MCF 10A (cell line): ENCODE measurements at regions not wholly inside any gene's neighbourhood (a gene's known extent, or its start where the extent isn't known, plus 50 kb on each side); places are given as distances from the start of the nearest gene placed in this dataset.

ENCODE experiments used
- BruUV-seq: library from RNA; stranded (reverse); fragments of 400-500 nt; replicated peaks from 2 replicates; lab custom pipeline; 2021; lab: Mats Ljungman, UMichigan
- CTCF ChIA-PET: fragments of 300-600 bp; sonication (Branson Sonifier 250); formaldehyde crosslinking; extraction: SDS; loops from one replicate; lab custom pipeline; 2021; ENCODE audit warnings: antibody characterized with exemption, inconsistent platforms; lab: Yijun Ruan, JAX
- POLR2A ChIA-PET: fragments of 300-600, 350-650 bp; sonication (Branson Sonifier 250); formaldehyde crosslinking; extraction: SDS; loops from one replicate; lab custom pipeline; 2020; ENCODE audit warnings: antibody characterized with exemption, inconsistent platforms; lab: Yijun Ruan, JAX
- DNase-seq: peaks from one replicate; pipeline ENCODE4 v3.0.0-alpha.2; 2018; ENCODE audit not compliant: unreplicated experiment
- H3K27ac Mint-ChIP-seq: one replicate; pipeline ENCODE4 v1.8.0; 2022; ENCODE audit warnings: mild to moderate bottlenecking, low read depth, mixed read lengths; ENCODE audit not compliant: unreplicated experiment
- H3K27me3 Mint-ChIP-seq: one replicate; pipeline ENCODE4 v1.8.0; 2022; ENCODE audit warnings: mixed read lengths; ENCODE audit not compliant: insufficient read depth, unreplicated experiment
- H3K36me3 Mint-ChIP-seq: one replicate; pipeline ENCODE4 v1.8.0; 2022; ENCODE audit warnings: mild to moderate bottlenecking, moderate library complexity, mixed read lengths; ENCODE audit not compliant: insufficient read depth, unreplicated experiment
- H3K4me1 Mint-ChIP-seq: one replicate; pipeline ENCODE4 v1.8.0; 2022; ENCODE audit warnings: mixed read lengths; ENCODE audit not compliant: insufficient read depth, unreplicated experiment
- H3K4me3 Mint-ChIP-seq: one replicate; pipeline ENCODE4 v1.8.0; 2022; ENCODE audit warnings: mild to moderate bottlenecking, moderate library complexity, mixed read lengths; ENCODE audit not compliant: unreplicated experiment
- H3K9me3 Mint-ChIP-seq: one replicate; pipeline ENCODE4 v1.8.0; 2022; ENCODE audit warnings: mixed read lengths; ENCODE audit not compliant: unreplicated experiment
- intact Hi-C: fragments of 100-400 bp; cut with micrococcal nuclease; formaldehyde crosslinking; loops from 2 replicates; pipeline ENCODE4 v1.14.1; 2022
- TF ChIP-seq, protein P1 (sequence below): fragments of 200-600 bp; IDR thresholded peaks from one replicate; pipeline ENCODE4 v1.8.0; 2022; ENCODE audit warnings: antibody characterized with exemption, mild to moderate bottlenecking; ENCODE audit not compliant: unreplicated experiment

DNA sequence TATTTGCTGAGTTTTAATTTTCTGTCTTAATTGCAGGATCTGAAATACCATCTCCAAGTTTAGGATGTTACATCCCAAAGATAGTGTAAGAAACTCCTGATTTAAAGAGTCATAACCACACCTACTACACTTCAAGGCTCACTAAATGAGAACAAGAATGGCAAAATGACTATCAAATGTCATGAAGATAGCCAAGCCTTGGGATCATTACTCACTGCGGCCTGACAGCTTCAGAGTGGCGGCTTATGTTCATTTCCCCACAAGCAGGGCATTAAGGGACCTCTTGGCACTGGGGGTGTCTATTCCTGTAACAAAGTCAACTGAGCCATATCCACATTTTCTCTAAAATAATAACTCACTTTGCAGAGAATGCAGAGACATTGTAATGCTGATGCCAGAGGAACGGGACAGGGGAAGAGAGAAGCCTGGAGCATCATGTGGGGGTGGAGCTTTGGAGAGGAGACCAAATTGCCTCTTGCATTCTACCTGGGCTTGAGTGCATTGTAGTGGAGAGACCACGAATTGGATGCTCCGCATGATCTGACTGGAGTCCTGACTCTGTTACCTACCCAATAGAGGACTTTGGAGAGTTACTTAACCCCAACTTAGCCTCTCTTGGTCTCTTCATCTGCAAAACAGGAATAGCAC is 219.2 kb downstream of the OPA1 start:
- ChIA-PET POLR2A (no interaction called here), CTCF (interaction anchor here (0.6 to 0.9 kb wide), 3 partner anchors 175 to 287 kb away, joined by 3 to 5 read pairs (median 3); no protein-coding TSS in a partner anchor)
- no peaks in the 10 kb centered on the region for H3K9me3 Mint-ChIP-seq
- no peaks in the 10 kb centered on the region for H3K4me1 Mint-ChIP-seq
- H3K36me3 Mint-ChIP-seq = no peaks in the 10 kb centered on the region
- intact Hi-C loops = no loop called here
- H3K4me3 Mint-ChIP-seq = no peak overlapping the region
- no TSS peak for BruUV-seq
- H3K27me3 Mint-ChIP-seq = no peaks in the 10 kb centered on the region
- no peak overlapping the region for H3K27ac Mint-ChIP-seq
- TF ChIP-seq, protein P1, sequence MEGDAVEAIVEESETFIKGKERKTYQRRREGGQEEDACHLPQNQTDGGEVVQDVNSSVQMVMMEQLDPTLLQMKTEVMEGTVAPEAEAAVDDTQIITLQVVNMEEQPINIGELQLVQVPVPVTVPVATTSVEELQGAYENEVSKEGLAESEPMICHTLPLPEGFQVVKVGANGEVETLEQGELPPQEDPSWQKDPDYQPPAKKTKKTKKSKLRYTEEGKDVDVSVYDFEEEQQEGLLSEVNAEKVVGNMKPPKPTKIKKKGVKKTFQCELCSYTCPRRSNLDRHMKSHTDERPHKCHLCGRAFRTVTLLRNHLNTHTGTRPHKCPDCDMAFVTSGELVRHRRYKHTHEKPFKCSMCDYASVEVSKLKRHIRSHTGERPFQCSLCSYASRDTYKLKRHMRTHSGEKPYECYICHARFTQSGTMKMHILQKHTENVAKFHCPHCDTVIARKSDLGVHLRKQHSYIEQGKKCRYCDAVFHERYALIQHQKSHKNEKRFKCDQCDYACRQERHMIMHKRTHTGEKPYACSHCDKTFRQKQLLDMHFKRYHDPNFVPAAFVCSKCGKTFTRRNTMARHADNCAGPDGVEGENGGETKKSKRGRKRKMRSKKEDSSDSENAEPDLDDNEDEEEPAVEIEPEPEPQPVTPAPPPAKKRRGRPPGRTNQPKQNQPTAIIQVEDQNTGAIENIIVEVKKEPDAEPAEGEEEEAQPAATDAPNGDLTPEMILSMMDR = no peak
- DNase-seq = no peak

DNA sequence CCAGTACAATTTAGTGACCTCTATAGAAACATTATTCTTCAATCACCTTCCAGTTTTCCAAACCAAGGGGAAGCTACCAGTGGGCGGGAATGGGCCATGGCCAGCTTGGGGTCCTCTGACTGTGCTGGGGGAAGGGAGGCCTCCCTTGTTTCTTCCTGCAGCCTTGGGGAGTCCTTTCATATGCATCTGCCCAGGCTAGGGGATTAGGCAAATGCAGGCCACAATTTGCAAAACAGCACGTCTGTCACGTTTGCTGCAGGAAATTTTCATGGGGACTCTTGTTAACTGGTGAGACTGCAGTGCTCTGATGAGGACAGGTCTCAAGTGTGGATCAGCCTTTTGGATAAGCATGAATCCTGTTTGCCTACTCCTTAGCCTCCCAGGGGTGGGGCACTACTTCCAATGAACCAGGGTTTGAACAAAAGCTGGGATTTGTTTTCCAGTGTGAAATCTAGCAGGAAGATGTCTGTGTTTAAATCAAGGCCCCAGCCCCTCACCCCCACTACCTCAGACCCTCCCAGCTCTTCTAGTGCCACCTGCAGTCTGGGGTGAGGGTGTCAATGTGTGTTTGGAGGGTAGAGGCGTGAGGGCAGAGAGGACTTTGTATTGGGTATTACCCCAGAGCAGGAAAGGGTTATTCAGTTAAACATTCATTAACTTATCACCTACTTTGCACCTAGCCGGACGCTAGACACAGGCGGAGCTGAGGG is 219.9 kb downstream of the OPA1 start:
- no peak overlapping the region for H3K4me3 Mint-ChIP-seq
- H3K36me3 Mint-ChIP-seq = no peaks in the 10 kb centered on the region
- no peak overlapping the region for H3K27ac Mint-ChIP-seq
- no TSS peak for BruUV-seq
- no peaks in the 10 kb centered on the region for H3K4me1 Mint-ChIP-seq
- no peaks in the 10 kb centered on the region for H3K27me3 Mint-ChIP-seq
- ChIA-PET CTCF (interaction anchor here (0.6 to 0.9 kb wide), 2 partner anchors 175 to 280 kb away, joined by 3 to 5 read pairs; no protein-coding TSS in a partner anchor), POLR2A (no interaction called here)
- intact Hi-C loops = no loop called here
- TF ChIP-seq, protein P1 = no peak
- no peak for DNase-seq
- H3K9me3 Mint-ChIP-seq = no peaks in the 10 kb centered on the region

DNA sequence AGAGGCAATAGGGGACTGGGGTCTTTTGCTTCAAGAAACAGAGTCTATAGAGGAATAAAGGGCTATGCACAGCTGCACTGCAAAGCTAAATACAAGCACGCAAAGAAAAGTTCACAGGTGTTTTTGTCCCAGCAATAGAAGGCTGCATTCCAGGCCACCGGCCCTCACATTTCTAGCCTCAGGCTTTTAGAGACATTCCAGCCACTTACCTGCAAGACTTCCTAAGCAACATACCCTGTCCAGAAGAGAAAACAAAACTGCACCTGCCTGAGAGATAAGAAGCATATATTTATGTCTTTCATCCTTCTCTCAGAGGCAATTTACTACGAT is 220.5 kb downstream of the OPA1 start:
- DNase-seq = no peak
- Mint-ChIP-seq H3K9me3 (no peaks in the 10 kb centered on the region), H3K36me3 (no peaks in the 10 kb centered on the region), H3K27me3 (no peaks in the 10 kb centered on the region), H3K4me1 (peaks cover under 1% of the 10 kb centered on the region), H3K4me3 (no peak overlapping the region), H3K27ac (no peak overlapping the region)
- TF ChIP-seq, protein P1 = no peak
- intact Hi-C loops = no loop called here
- no TSS peak for BruUV-seq
- CTCF ChIA-PET = no interaction called here
- POLR2A ChIA-PET = no interaction called here

DNA sequence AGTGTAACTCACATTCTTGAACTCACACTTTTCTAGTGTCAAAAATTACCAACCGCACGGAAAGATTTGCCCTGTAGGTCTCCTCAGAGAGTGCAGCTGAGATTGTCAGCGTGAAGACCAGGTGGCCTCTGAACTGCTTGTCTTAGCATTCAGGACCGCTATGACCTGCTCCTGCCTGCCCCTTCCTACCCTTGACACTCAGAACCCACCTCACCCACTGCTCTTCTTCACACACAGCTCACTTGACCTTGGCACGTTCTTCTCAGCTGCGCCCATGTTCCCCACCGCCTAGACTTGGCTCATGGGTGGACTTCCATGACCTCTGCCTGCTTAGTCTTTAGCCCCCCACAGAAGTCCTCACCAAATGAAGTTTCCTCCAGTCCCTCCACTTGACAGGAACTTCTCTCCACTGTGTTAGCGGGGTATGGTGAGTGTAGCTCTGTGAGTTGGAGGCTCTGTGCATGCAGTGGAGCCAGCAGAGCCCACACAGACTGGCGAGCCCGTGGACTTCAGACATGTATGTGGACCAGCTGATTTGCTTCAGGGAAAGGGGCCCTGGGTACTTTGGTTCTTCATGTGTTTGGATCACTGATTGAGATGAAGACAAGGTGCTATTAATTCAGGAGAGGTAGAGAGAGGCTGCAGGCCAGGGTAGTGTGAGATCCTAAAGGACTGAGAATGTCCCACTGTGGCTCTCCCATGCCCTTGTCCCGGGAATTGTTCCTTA is 221.3 kb downstream of the OPA1 start:
- no TSS peak for BruUV-seq
- H3K36me3 Mint-ChIP-seq = no peaks in the 10 kb centered on the region
- peaks cover 6% of the 10 kb centered on the region for H3K4me1 Mint-ChIP-seq
- no peak overlapping the region for H3K27ac Mint-ChIP-seq
- TF ChIP-seq, protein P1 = no peak
- DNase-seq = no peak
- POLR2A ChIA-PET = interaction anchor here (0.6 kb wide), 1 partner anchor 27 kb away, joined by 3 read pairs; no protein-coding TSS in a partner anchor
- CTCF ChIA-PET = no interaction called here
- H3K27me3 Mint-ChIP-seq = no peaks in the 10 kb centered on the region
- intact Hi-C loops = no loop called here
- H3K4me3 Mint-ChIP-seq = no peak overlapping the region
- H3K9me3 Mint-ChIP-seq = no peaks in the 10 kb centered on the region
